B cell (primary cell): ENCODE measurements at regions not wholly inside any gene's neighbourhood (a gene's known extent, or its start where the extent isn't known, plus 50 kb on each side); places are given as distances from the start of the nearest gene placed in this dataset.

Experiments
- ATAC-seq: fragments of 200-7000 bp; cut with Tn5 transposase; one replicate; pipeline ENCODE4 v1.10.0; 2021; ENCODE audit warnings: low read depth, mild to moderate bottlenecking, moderate number of reproducible peaks, moderate library complexity
- CTCF ChIA-PET: fragments of 350-600 bp; sonication (Branson Sonifier 250); formaldehyde crosslinking; loops from one replicate; lab custom pipeline; 2021; ENCODE audit warnings: antibody characterized with exemption, inconsistent platforms; lab: Charles Lee
- POLR2A ChIA-PET: fragments of 350-600 bp; sonication (Branson Sonifier 250); formaldehyde crosslinking; loops from one replicate; lab custom pipeline; 2021; ENCODE audit warnings: antibody characterized with exemption; lab: Charles Lee
- DNase-seq: peaks from one replicate; pipeline ENCODE4 v3.0.0; 2013
- H2AFZ ChIP-seq: 2 replicates; pipeline ENCODE4 v1.6.1; 2012; ENCODE audit warnings: mild to moderate bottlenecking, low read depth, low read length; ENCODE audit not compliant: insufficient read depth, poor library complexity, severe bottlenecking
- H3K27ac ChIP-seq, 2 donors: 1 replicate in 1 of 2; 2 replicates in 1 of 2; pipeline ENCODE4 v1.5.1; 2012 to 2013; ENCODE audit warnings: low read length in 2 of 2, mild to moderate bottlenecking in 2 of 2, moderate library complexity in 1 of 2
- H3K27me3 ChIP-seq, 4 experiments: fragments of 200-600 bp in 1 of 4; sonication (generic) in 1 of 4; replicated peaks in 1 of 4; 1 replicate in 2 of 4; 2 replicates in 2 of 4; pipeline versions ENCODE4 v1.6.1 to v1.7.0; 2013 to 2016; ENCODE audit warnings: low read length in 3 of 4, mild to moderate bottlenecking in 2 of 4, mixed read lengths in 1 of 4, moderate library complexity in 1 of 4; ENCODE audit not compliant: insufficient read depth in 4 of 4, control insufficient read depth in 3 of 4; ENCODE audit errors: control extremely low read depth in 1 of 4
- H3K36me3 ChIP-seq, 2 experiments: replicated peaks in 1 of 2; 1 replicate in 1 of 2; 2 replicates in 1 of 2; pipeline versions ENCODE4 v1.6.1 to v1.7.1; 2013; ENCODE audit warnings: low read length in 1 of 2; ENCODE audit not compliant: insufficient read depth in 2 of 2, control insufficient read depth in 1 of 2; ENCODE audit errors: control extremely low read depth in 1 of 2, extremely low read depth in 1 of 2
- H3K4me1 ChIP-seq, 2 donors: fragments of 200-600 bp in 1 of 2; sonication (generic) in 1 of 2; 1 replicate in 1 of 2; 2 replicates in 1 of 2; pipeline versions ENCODE4 v1.5.1 to v1.6.1; 2013 to 2017; ENCODE audit warnings: low read length in 2 of 2; ENCODE audit not compliant: control insufficient read depth in 2 of 2, insufficient read depth in 2 of 2
- H3K4me2 ChIP-seq: replicated peaks from 2 replicates; pipeline ENCODE3; 2012; ENCODE audit warnings: mild to moderate bottlenecking, low read depth, low read length; ENCODE audit not compliant: poor library complexity, severe bottlenecking
- H3K4me3 ChIP-seq, 5 experiments: fragments of 200-600 bp in 1 of 5; sonication (generic) in 1 of 5; 1 replicate in 3 of 5; 2 replicates in 2 of 5; pipeline versions ENCODE4 v1.5.1 to v1.7.0; 2011 to 2016; ENCODE audit warnings: low read length in 4 of 5, mild to moderate bottlenecking in 4 of 5, low read depth in 2 of 5, control low read depth in 1 of 5, moderate library complexity in 1 of 5; ENCODE audit not compliant: insufficient read depth in 1 of 5; ENCODE audit errors: control extremely low read depth in 1 of 5, extremely low read depth in 1 of 5
- H3K79me2 ChIP-seq: fragments of 200-600 bp; sonication (generic); one replicate; pipeline ENCODE4 v1.6.0; 2016; ENCODE audit warnings: low read length; ENCODE audit not compliant: control insufficient read depth, insufficient read depth
- H3K9ac ChIP-seq: fragments of 200-600 bp; sonication (generic); 2 replicates; pipeline ENCODE4 v1.6.1; 2017; ENCODE audit warnings: mild to moderate bottlenecking, low read length, moderate library complexity
- H3K9me3 ChIP-seq, 3 donors: one replicate each; pipeline versions ENCODE4 v1.6.1 to v1.7.1; 2013; ENCODE audit warnings: low read length in 2 of 3; ENCODE audit not compliant: control insufficient read depth in 2 of 3, insufficient read depth in 1 of 3; ENCODE audit errors: control extremely low read depth in 1 of 3
- H4K20me1 ChIP-seq: 2 replicates; pipeline ENCODE4 v1.6.0; 2012; ENCODE audit warnings: mild to moderate bottlenecking, low read length; ENCODE audit not compliant: insufficient read depth, control insufficient read depth, poor library complexity, severe bottlenecking
- H3K27ac Mint-ChIP-seq: one replicate; pipeline ENCODE4 v1.8.0; 2021; ENCODE audit warnings: mixed read lengths
- H3K27me3 Mint-ChIP-seq: one replicate; pipeline ENCODE4 v1.8.0; 2021; ENCODE audit warnings: mixed read lengths
- H3K4me1 Mint-ChIP-seq: one replicate; pipeline ENCODE4 v1.8.0; 2021; ENCODE audit warnings: mixed read lengths
- H3K4me3 Mint-ChIP-seq: one replicate; pipeline ENCODE4 v1.8.0; 2021; ENCODE audit warnings: mixed read lengths
- H3K9me3 Mint-ChIP-seq: one replicate; pipeline ENCODE4 v1.8.0; 2022; ENCODE audit warnings: mixed read lengths; ENCODE audit not compliant: insufficient read depth
- EZH2 ChIP-seq: IDR thresholded peaks from 2 replicates; pipeline ENCODE4 v1.6.1; 2012; ENCODE audit warnings: borderline replicate concordance, low read depth, mild to moderate bottlenecking, moderate library complexity, low read length; ENCODE audit not compliant: insufficient read depth, poor library complexity, severe bottlenecking
- WGBS: methylation state at CpG from one replicate; pipeline ENCODE4 v1.1.5; 2013; ENCODE audit warnings: missing lambda C conversion rate; ENCODE audit not compliant: insufficient coverage; 5-methylcytosine and 5-hydroxymethylcytosine counted together
- intact Hi-C: fragments of 100-400 bp; cut with micrococcal nuclease; formaldehyde crosslinking; loops from one replicate; pipeline ENCODE4 v1.10.0; 2022
- TF ChIP-seq, protein P1 (sequence below): fragments of 200-600 bp; IDR thresholded peaks from one replicate; pipeline ENCODE4 v1.8.0; 2022; ENCODE audit warnings: antibody characterized with exemption, mild to moderate bottlenecking

- Histone ChIP-seq H3K36me3 (no peaks in the 10 kb centered on the region), H3K4me2 (no peak overlapping the region), H3K9me3 (no peaks in the 10 kb centered on the region), H3K27ac (no peak overlapping the region), H3K79me2 (no peaks in the 10 kb centered on the region), H3K4me3 (no peak overlapping the region), H3K27me3 (no peaks in the 10 kb centered on the region), H4K20me1 (no peaks in the 10 kb centered on the region), H3K9ac (no peak overlapping the region), H2AFZ (no peak overlapping the region), H3K4me1 (no peaks in the 10 kb centered on the region)
- no peak for TF ChIP-seq EZH2
- TF ChIP-seq, protein P1, sequence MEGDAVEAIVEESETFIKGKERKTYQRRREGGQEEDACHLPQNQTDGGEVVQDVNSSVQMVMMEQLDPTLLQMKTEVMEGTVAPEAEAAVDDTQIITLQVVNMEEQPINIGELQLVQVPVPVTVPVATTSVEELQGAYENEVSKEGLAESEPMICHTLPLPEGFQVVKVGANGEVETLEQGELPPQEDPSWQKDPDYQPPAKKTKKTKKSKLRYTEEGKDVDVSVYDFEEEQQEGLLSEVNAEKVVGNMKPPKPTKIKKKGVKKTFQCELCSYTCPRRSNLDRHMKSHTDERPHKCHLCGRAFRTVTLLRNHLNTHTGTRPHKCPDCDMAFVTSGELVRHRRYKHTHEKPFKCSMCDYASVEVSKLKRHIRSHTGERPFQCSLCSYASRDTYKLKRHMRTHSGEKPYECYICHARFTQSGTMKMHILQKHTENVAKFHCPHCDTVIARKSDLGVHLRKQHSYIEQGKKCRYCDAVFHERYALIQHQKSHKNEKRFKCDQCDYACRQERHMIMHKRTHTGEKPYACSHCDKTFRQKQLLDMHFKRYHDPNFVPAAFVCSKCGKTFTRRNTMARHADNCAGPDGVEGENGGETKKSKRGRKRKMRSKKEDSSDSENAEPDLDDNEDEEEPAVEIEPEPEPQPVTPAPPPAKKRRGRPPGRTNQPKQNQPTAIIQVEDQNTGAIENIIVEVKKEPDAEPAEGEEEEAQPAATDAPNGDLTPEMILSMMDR: no peak
- POLR2A ChIA-PET: no interaction called here
- WGBS: no CpG with 5 or more reads among the region's 1 CpG
- Mint-ChIP-seq H3K9me3 (no peaks in the 10 kb centered on the region), H3K4me3 (no peak overlapping the region), H3K27ac (no peak overlapping the region), H3K4me1 (no peaks in the 10 kb centered on the region), H3K27me3 (no peaks in the 10 kb centered on the region)
- no peak for ATAC-seq
- DNase-seq: no peak
- CTCF ChIA-PET: no interaction called here
- intact Hi-C loops: no loop called here
Observed at GRCh38 chr11:130999086-130999485, 82.8 kb upstream of the SNX19 start.

DNA sequence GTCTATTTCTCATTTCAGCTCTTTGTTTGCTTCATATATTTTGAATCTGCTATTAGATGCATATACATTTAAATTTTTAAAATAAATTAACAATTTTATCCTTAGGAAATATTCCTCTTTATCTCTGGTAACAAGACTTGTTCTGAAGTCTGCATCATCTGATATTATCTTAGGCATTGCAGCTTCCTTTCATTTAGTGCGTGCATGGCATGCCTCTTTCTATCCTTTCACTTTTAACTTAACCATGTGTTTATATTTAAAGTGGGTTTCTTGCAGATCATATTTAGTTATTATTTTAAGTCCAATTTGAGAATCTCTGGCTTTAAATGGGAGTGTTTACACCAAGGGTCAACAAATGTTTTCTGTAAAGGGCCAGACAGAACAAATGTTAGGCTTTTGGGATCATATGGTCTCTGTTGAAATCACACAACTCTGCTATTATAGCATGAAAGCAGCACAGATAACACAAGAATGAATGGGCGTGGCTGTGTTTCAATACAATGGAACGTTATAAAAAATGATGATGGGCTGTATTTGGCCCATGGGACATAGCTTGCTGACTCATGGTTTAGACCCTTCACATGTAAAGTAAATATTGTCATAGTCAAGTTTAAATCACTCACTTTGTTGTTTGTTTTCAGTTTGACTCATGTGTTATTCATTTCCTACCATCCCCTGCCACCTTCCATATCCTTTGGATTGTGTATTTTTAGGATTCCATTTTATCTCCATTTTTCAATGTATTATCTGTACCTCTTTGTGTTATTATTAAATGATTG is 83.9 kb upstream of the SNX19 start:
- CTCF ChIA-PET: no interaction called here
- ATAC-seq: no peak

More for the DNA sequence above, 83.9 kb upstream of the SNX19 start:
- no peak for DNase-seq
- intact Hi-C loops: no loop called here
- Histone ChIP-seq H3K4me3 (no peak overlapping the region), H3K9me3 (no peaks in the 10 kb centered on the region), H4K20me1 (no peaks in the 10 kb centered on the region), H3K4me1 (no peaks in the 10 kb centered on the region), H3K79me2 (no peaks in the 10 kb centered on the region), H2AFZ (no peak overlapping the region), H3K9ac (no peak overlapping the region), H3K36me3 (no peaks in the 10 kb centered on the region), H3K27ac (no peak overlapping the region), H3K4me2 (no peak overlapping the region), H3K27me3 (no peaks in the 10 kb centered on the region)
- POLR2A ChIA-PET: no interaction called here
- no peak overlapping the region for H3K4me3 Mint-ChIP-seq
- no peaks in the 10 kb centered on the region for H3K4me1 Mint-ChIP-seq
- TF ChIP-seq, protein P1: no peak
- no peak for TF ChIP-seq EZH2
- no peak overlapping the region for H3K27ac Mint-ChIP-seq
- no CpG with 5 or more reads among the region's 3 CpGs for WGBS
- no peaks in the 10 kb centered on the region for H3K9me3 Mint-ChIP-seq
- no peaks in the 10 kb centered on the region for H3K27me3 Mint-ChIP-seq
